Activated naive CD4-positive, alpha-beta T cell treated with anti-CD3 and anti-CD28 coated beads, Interleukin-2, amount 10 ng/mL, durations not matched to agents 7 days and 5 days (primary cell): ENCODE measurements at regions not wholly inside any gene's neighbourhood (a gene's known extent, or its start where the extent isn't known, plus 50 kb on each side); places are given as distances from the start of the nearest gene placed in this dataset.
A peak's percentile ranks its signal among the peaks of the same experiment; 100 is the strongest.

ENCODE experiments used
- CTCF ChIA-PET: fragments of 350-600 bp; sonication (Branson Sonifier 250); formaldehyde crosslinking; loops from one replicate; lab custom pipeline; 2021; ENCODE audit warnings: antibody characterized with exemption; lab: Charles Lee
- DNase-seq: peaks from one replicate; pipeline ENCODE4 v3.0.0-alpha.2; 2020
- H3K27ac Mint-ChIP-seq: one replicate; pipeline ENCODE4 v1.8.0; 2021; ENCODE audit warnings: mild to moderate bottlenecking, moderate library complexity, mixed read lengths
- H3K27me3 Mint-ChIP-seq: one replicate; pipeline ENCODE4 v1.8.0; 2021; ENCODE audit warnings: mild to moderate bottlenecking, mixed read lengths
- H3K36me3 Mint-ChIP-seq: one replicate; pipeline ENCODE4 v1.8.0; 2021; ENCODE audit warnings: mixed read lengths
- H3K4me1 Mint-ChIP-seq: one replicate; pipeline ENCODE4 v1.8.0; 2021; ENCODE audit warnings: mixed read lengths
- H3K4me3 Mint-ChIP-seq: one replicate; pipeline ENCODE4 v1.8.0; 2021; ENCODE audit warnings: mild to moderate bottlenecking, moderate library complexity, mixed read lengths
- H3K9me3 Mint-ChIP-seq: one replicate; pipeline ENCODE4 v1.8.0; 2021; ENCODE audit warnings: mixed read lengths

DNA sequence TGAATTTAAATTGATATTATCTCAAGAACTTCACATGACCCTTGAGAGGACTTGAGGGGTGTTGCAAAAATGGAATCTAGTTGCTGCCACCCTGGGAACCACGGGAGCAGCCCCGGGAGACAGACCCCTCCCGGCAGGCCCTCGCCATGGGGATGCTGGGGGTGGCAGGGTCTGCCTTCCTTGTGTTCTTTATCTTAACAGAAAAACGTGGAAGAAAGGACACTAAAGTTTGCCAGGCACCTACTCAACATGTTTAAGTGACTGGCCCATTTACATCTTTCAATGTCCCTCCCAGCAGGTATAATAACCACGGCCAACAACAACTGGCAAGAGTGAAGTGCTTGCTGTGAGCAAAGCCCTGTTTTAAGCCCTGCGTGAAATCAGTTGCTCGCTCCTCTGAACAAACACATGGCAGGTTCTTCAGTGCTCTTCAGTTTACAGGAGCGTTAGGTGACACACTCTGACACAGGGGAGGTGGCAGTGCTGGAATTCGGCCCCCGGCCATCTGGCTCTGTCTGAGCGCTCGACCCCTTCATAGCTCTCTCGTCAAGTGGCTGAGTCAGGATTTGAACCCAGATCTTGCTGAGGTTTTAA, 112.5 kb downstream of the ASB7 start:
- Mint-ChIP-seq H3K4me3 (no peak overlapping the region), H3K27me3 (no peaks in the 10 kb centered on the region), H3K36me3 (no peaks in the 10 kb centered on the region), H3K27ac (no peak overlapping the region), H3K9me3 (peaks cover 7% of the 10 kb centered on the region), H3K4me1 (no peaks in the 10 kb centered on the region)
- no peak for DNase-seq
- CTCF ChIA-PET = no interaction called here

DNA sequence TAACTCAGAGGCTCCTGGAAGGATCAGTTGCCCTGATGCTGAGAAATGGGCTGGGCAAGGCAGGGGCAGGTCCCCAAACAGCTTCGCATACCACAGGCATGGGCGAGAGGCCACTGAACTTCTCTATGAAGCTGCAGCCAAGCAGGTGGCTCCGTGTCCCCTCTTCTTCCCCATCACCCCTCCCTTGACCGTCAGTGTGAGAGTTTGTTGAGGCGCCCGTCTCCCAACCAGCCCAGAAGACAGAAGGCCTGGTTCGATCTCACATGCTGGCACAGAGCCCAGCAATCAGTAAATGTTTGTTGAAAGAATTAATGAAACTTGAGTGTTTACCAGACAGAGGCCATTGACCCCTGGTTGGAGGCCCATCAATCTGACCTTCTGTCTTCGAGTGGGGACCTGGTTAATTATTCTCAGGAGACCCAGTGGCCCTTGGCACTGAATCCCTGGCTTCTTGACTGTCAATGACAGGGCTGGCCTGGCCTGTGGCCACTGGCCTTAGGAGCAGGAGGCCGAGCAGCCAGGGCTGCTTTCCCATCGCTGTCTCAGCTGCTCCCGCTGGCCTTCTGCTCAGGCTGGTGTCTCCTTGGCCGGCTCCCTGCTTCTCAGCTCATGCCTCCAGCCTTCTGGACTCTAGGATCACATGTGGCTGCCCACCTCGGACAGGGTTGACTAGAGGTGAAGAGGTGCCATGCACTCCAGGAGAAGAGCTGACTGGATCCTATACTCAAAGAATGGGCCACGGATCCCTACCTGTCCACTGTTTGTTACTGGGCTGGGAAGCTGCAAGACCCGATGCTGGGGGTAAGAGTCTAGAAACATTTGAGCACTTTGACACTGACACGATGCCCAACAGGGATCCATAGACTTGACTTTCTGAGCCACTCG, 113.4 kb downstream of the ASB7 start:
- DNase-seq = no peak
- Mint-ChIP-seq H3K9me3 (no peaks in the 10 kb centered on the region), H3K27me3 (peaks cover 4% of the 10 kb centered on the region), H3K4me3 (no peak overlapping the region), H3K36me3 (no peaks in the 10 kb centered on the region), H3K4me1 (no peaks in the 10 kb centered on the region), H3K27ac (no peak overlapping the region)
- CTCF ChIA-PET = no interaction called here

DNA sequence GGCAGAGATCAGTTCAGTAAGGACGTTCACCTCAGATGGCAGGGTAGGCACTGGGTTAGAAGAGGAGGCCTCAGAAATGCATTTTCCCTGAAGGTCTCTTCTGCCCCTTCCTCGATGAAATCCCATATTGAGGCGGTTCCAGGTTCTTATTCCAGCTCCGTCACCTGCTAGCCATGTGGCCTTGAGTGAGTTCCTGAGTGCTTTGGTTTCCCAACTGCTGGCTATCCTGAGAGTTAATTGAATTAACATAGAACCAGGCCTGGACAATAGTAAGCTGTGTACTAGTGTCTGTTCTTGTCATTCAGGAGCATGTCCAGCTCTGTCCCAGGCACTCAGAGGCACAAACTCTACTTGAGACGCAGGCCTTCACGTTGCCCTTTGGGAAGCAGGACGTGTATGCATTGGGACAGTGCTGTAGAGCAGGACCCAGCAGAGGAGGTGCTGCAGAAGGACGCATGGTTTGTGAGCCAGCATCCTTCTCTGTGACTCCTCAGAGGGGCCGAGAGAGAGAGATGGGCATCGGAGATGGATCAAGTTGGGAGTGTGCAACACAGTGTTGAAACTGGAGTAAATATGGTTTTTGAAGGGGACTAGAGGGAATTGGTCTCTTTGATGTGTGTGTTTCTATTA, 114.2 kb downstream of the ASB7 start:
- H3K27me3 Mint-ChIP-seq = peaks cover 4% of the 10 kb centered on the region
- H3K9me3 Mint-ChIP-seq = no peaks in the 10 kb centered on the region
- DNase-seq = no peak
- no peaks in the 10 kb centered on the region for H3K36me3 Mint-ChIP-seq
- no peaks in the 10 kb centered on the region for H3K4me1 Mint-ChIP-seq
- H3K4me3 Mint-ChIP-seq = no peak overlapping the region
- CTCF ChIA-PET = no interaction called here
- H3K27ac Mint-ChIP-seq = no peak overlapping the region

DNA sequence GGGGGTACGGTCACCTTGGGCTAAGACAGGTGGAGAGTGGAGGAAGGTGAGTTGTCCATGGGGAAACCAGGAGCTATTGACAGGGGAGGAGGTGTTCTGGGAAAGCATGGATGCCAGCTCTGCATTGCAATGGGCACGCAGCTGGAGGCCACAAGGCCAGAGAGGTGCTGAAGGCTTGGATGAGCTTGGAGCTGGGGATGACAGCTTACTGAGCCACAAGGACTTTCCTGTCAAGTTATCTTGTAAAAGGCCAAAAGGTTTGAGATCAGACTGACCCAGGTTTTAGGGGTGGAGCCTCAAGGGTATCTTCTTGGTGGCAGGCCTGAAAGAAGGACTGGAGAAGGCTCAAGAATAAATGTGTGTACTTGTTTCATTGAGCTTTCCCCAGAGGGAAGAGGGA, 115.2 kb downstream of the ASB7 start:
- no peak for DNase-seq
- Mint-ChIP-seq H3K27me3 (peaks cover 4% of the 10 kb centered on the region), H3K4me3 (no peak overlapping the region), H3K36me3 (no peaks in the 10 kb centered on the region), H3K4me1 (no peaks in the 10 kb centered on the region), H3K27ac (no peak overlapping the region), H3K9me3 (no peaks in the 10 kb centered on the region)
- CTCF ChIA-PET = no interaction called here

DNA sequence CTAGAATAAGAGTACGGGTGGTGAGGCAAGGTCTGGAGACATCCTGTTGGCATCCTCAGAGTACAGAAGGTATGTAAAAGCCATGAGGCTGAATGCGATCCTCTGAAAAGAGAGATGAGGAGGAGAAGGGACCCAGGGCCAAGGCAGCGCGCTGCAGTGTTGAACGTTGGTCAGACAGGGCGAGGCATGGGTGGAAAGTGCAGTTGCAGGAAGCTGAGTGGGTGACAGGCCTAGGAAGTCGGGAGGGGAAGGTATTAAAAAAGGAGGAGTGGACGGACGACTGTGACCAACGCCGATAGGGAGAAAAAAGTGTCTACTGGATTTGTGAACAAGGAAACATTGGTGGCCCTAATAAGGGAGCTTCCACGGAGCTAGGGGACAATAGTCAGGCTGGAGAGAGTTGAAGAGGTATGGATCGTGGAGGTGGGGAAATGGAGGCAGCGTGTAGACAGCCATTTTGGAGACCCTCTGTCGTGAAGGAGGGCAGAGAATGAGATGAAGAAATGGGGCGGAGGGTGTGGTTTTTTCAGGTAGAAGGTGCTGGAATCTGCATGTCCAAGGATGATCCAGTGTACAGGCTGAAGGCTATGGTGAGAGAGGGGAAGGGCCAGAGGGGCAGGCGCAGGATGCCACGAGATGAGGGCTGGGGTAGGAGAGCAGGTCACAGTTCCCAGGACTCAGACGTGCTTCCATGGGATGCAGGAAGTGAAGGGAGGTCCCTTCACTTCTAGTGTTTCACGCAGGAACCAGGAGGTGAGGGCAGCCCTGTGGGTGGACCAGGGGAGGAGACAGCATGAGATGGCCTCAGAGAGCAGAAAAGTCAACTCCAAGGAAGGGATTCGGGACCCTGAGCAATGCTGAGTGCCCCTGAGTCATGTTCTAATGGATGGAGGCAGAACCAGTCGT, 115.9 kb downstream of the ASB7 start:
- H3K27me3 Mint-ChIP-seq = peaks cover 4% of the 10 kb centered on the region
- no peaks in the 10 kb centered on the region for H3K9me3 Mint-ChIP-seq
- no peak overlapping the region for H3K27ac Mint-ChIP-seq
- H3K4me3 Mint-ChIP-seq = no peak overlapping the region
- DNase-seq = no peak
- no peaks in the 10 kb centered on the region for H3K4me1 Mint-ChIP-seq
- CTCF ChIA-PET = no interaction called here
- H3K36me3 Mint-ChIP-seq = no peaks in the 10 kb centered on the region

DNA sequence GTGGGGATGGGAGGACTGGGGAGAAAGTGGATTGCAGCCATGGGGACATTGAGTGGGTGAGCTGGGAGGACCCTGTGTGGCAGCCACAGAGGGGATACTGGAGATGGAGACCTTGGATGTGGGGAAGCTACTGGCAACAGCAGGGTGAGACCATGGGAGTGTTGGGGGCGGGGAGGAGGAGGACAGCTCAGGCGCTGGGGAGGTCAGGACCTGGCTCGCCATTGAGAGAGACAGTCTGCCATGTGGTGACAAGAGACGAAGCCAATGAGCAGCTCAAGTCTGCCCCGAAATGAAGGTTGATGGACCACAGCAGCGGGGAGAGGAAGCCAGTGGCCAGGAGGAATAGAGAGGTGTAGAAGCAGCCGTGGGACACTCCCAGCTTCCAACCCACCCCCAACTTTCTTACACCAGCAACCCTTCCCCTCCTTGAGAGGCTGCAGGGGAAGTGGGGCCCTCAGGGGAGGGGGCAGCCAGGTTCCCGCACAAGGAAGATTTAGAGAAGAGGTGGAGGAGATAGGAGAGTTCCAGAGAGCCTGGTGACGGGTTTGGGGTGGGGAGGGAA, 118.1 kb downstream of the ASB7 start:
- Mint-ChIP-seq H3K27ac (no peak overlapping the region), H3K36me3 (no peaks in the 10 kb centered on the region), H3K4me3 (no peak overlapping the region), H3K27me3 (peaks cover 4% of the 10 kb centered on the region), H3K9me3 (no peaks in the 10 kb centered on the region), H3K4me1 (no peaks in the 10 kb centered on the region)
- CTCF ChIA-PET = no interaction called here
- no peak for DNase-seq

DNA sequence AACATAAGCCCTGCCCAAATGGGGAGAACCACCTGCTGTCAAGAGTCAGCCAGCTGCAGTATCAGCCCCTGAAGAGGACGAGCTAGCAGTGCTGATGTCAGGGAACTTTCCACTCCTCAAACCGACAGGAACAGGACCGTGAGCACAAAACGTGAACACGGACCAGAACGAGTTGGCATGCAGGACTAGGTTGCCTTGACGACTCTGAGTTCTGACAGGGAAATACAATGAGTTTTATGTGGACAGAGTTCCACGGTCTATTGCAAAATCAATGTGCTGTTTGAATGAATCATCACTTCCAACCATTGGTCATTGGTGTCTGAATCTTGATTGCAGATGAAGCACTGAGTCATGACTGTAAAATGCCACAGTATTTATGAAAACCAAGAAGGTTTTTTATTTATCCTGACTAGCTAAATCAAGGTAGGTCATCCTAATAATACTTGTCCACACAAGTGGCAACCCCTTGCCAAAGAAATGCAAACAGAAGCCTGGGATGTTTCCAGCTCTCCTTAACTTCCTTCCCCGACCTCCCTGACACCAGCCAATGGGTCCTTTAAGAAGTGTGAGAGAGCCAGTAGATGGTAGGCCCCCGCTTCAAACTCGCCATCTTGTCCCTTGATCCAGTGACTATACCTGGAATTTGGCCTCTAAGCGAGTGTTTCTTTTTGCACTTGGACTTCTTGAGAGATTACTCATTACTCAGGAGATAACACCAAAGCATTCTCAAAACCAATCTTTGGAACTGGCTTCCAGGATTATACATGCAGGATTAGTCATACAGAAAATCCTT, 119.6 kb downstream of the ASB7 start:
- Mint-ChIP-seq H3K27ac (no peak overlapping the region), H3K27me3 (peaks cover 4% of the 10 kb centered on the region), H3K36me3 (no peaks in the 10 kb centered on the region), H3K9me3 (no peaks in the 10 kb centered on the region), H3K4me3 (no peak overlapping the region), H3K4me1 (no peaks in the 10 kb centered on the region)
- CTCF ChIA-PET = no interaction called here
- no peak for DNase-seq

DNA sequence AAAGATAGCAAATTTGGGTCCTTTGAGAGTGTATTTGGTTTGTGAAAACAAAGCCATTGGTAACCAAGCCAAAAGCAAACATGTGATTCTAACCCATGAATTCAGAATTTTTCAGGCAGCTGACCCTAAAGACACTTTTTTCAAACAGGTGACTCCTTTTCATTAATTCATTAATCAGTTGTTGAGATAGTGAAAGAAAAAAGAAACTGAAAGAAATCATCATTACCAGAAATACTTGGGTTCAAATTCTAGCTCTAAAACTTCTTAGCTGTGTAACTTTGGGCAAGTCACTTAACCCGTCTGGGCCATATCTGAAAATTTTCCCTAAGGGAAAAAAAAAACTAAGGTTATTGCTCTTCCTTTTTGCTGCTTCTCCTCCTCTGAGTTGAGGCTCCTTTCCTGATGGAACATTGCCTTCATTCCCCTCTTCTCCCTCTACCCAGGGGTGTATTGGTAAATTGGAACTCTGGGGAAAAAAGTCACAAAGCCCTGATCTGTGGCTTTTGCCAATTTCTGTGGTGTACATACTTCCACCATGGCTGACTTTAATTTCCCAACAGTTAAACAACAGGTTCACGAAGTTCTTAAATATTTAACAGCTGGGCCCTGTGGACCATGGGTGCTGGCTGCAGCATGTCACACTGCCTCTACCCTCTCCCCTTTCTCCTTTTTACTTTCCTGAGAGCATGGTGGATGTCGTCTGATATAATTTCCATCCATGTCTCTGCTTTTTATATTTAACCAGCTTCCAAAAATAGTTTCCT, 120.3 kb downstream of the ASB7 start:
- Mint-ChIP-seq H3K4me3 (no peak overlapping the region), H3K27me3 (peaks cover 4% of the 10 kb centered on the region), H3K9me3 (no peaks in the 10 kb centered on the region), H3K4me1 (no peaks in the 10 kb centered on the region), H3K36me3 (no peaks in the 10 kb centered on the region), H3K27ac (peak overlapping the region; percentile 37)
- CTCF ChIA-PET = no interaction called here
- DNase-seq = no peak

DNA sequence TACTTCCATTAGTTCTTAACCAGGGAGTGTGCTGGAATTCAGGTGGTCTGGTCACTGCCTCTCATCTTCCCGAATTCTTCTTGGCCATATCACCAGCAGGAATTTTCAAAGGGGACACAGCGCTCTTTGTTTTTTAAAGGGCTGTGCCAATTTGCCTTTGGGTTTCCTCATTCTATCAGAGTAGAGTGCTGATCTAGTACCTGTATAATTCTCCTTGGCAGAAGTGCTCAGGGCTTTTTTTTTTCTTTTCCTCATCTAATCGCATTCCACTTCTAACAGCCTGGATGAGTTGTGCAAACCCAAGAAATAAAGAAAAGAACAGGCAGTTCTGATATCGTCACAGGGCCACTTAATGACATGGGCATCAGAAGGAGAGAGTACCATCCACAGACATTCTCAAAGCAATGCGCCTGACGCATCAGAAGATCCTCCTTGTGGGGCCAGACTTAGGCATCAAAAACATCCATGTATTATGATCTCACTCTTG, 121.0 kb downstream of the ASB7 start:
- CTCF ChIA-PET = no interaction called here
- H3K36me3 Mint-ChIP-seq = no peaks in the 10 kb centered on the region
- no peaks in the 10 kb centered on the region for H3K4me1 Mint-ChIP-seq
- DNase-seq = no peak
- H3K4me3 Mint-ChIP-seq = no peak overlapping the region
- peaks cover 4% of the 10 kb centered on the region for H3K27me3 Mint-ChIP-seq
- H3K9me3 Mint-ChIP-seq = no peaks in the 10 kb centered on the region
- H3K27ac Mint-ChIP-seq = peak overlapping the region; percentile 37

DNA sequence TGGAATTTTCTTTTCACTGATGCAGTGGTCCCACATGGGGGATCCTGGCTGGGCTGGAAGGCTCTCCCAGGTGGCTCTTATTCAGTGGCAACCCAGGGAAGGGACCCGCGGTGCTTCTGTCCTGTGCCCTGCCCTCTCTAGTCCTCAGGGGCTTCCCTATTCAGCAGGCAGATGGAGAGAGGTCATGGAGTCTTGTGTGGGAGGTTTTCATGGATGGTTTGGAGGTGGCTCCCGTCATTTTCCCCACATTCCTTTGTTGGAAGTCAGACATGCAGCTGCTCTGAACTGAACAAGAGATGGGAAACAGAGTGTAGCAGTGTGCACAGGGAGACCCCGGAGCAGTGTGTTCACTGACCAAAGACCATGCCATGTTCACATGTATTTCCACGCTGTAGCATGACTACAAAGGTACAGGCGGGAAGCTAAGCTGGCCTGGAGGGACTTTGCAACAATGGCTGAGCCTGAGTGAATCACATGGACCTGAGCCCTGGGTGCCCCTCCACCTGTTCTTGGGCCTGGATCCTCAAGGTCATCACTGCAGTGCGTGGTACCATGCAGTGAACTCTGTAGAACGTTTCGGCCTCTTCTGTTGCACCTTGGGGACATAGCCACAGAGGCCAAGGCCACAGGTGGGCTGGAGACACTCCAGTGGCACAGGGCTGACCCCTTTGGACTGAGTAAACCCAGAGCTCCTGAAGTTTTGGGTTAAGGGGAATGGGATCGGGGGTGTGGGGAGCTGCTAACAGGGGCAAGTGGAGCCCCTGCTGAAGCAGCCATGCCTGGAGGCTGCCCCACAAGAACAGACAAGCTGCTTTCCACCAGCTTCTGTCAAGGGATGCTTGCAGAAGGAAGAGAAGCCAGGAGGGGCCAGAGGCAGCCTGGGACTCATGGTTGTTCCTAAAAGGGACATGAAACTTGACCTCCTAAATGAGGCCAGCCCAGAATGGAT, 123.0 kb downstream of the ASB7 start:
- Mint-ChIP-seq H3K36me3 (no peaks in the 10 kb centered on the region), H3K4me1 (no peaks in the 10 kb centered on the region), H3K27ac (no peak overlapping the region), H3K9me3 (no peaks in the 10 kb centered on the region), H3K27me3 (peaks cover 3% of the 10 kb centered on the region), H3K4me3 (no peak overlapping the region)
- DNase-seq = no peak
- CTCF ChIA-PET = no interaction called here

DNA sequence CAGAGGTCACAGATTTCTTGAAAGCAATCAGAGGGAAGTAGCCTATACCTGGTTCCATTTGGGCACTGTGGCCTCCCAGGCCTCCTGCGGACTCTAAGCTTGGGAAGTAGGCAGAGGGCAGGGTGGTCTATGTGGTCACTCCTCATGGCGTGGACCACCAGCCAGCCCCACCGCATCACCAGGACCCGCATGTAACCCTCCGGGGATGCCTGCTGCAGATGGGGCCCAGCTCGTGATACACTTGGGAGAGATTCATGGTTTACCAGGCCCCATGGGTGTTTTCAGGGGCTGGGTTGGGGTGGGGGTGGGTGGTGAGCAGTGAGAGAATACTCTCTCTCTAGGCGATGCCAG, 123.7 kb downstream of the ASB7 start:
- no peaks in the 10 kb centered on the region for H3K36me3 Mint-ChIP-seq
- CTCF ChIA-PET = no interaction called here

More for the DNA sequence above, 123.7 kb downstream of the ASB7 start:
- no peaks in the 10 kb centered on the region for H3K27me3 Mint-ChIP-seq
- no peak overlapping the region for H3K27ac Mint-ChIP-seq
- no peaks in the 10 kb centered on the region for H3K9me3 Mint-ChIP-seq
- no peaks in the 10 kb centered on the region for H3K4me1 Mint-ChIP-seq
- no peak overlapping the region for H3K4me3 Mint-ChIP-seq
- DNase-seq = no peak
